ENCODE measurements at regions not wholly inside any gene's neighbourhood (a gene's known extent, or its start where the extent isn't known, plus 50 kb on each side); places are given as distances from the start of the nearest gene placed in this dataset.

GRCh38 chr3:154745929-154746328, 315.9 kb upstream of the GPR149 start:
- Histone ChIP-seq H3K4me3 (no peak overlapping the region), H3K9me3 (peaks cover 0 to 19% (median 0%) of the 10 kb centered on the region in 3 donors), H3K27ac (no peak overlapping the region), H3K36me3 (no peaks in the 10 kb centered on the region), H3K27me3 (no peaks in the 10 kb centered on the region), H3K4me1 (no peaks in the 10 kb centered on the region)
- TF ChIP-seq, protein P1, sequence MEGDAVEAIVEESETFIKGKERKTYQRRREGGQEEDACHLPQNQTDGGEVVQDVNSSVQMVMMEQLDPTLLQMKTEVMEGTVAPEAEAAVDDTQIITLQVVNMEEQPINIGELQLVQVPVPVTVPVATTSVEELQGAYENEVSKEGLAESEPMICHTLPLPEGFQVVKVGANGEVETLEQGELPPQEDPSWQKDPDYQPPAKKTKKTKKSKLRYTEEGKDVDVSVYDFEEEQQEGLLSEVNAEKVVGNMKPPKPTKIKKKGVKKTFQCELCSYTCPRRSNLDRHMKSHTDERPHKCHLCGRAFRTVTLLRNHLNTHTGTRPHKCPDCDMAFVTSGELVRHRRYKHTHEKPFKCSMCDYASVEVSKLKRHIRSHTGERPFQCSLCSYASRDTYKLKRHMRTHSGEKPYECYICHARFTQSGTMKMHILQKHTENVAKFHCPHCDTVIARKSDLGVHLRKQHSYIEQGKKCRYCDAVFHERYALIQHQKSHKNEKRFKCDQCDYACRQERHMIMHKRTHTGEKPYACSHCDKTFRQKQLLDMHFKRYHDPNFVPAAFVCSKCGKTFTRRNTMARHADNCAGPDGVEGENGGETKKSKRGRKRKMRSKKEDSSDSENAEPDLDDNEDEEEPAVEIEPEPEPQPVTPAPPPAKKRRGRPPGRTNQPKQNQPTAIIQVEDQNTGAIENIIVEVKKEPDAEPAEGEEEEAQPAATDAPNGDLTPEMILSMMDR (IDR thresholded peaks at IDR 0.05), result no peak
- no peak for TF ChIP-seq POLR2AphosphoS5 (IDR thresholded peaks at IDR 0.05)
- TF ChIP-seq EP300 (IDR thresholded peaks at IDR 0.05), result no peak
- no peak for TF ChIP-seq POLR2A (IDR thresholded peaks at IDR 0.05)
- no peak for ATAC-seq
- WGBS, 2 donors (ENCODE audit: low coverage in 1 of 2), result 45 to 86% methylated on average over 1 of the region's 1 CpG

DNA sequence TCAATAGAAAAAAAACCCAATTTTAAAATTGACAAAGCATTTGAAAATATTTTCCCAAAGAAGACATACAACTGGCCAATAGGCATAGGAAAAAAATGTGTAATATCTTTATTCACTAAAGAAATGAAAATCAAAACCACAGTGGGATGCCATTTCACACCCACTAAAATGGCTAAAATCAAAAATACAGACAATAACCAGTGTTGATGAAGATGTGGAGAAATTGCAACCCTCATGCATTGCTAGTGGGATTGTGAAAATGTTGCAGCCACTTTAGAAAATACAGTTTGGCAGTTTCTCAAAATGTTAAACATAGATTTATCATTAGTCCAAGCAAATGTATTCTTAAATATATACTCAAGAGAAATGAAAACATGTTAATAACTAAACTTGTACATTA, 315.1 kb upstream of the GPR149 start:
- no peak overlapping the region for H3K27ac ChIP-seq
- H3K36me3 ChIP-seq, result no peaks in the 10 kb centered on the region
- TF ChIP-seq, protein P1 (IDR thresholded peaks at IDR 0.05), result no peak
- TF ChIP-seq POLR2A (IDR thresholded peaks at IDR 0.05) (no peak), EP300 (IDR thresholded peaks at IDR 0.05) (no peak), POLR2AphosphoS5 (IDR thresholded peaks at IDR 0.05) (no peak)
- H3K27me3 ChIP-seq, result no peaks in the 10 kb centered on the region
- no peaks in the 10 kb centered on the region for H3K4me1 ChIP-seq
- ATAC-seq, result no peak
- H3K9me3 ChIP-seq, result peaks cover 0 to 20% (median 0%) of the 10 kb centered on the region in 3 donors
- H3K4me3 ChIP-seq, result no peak overlapping the region

- TF ChIP-seq EP300 (IDR thresholded peaks at IDR 0.05) (no peak), POLR2A (IDR thresholded peaks at IDR 0.05) (no peak), POLR2AphosphoS5 (IDR thresholded peaks at IDR 0.05) (no peak)
- TF ChIP-seq, protein P1 (IDR thresholded peaks at IDR 0.05), result no peak
Measured at GRCh38 chr3:154743418-154743817, 313.4 kb upstream of the GPR149 start.

GRCh38 chr3:154734468-154734867, 304.5 kb upstream of the GPR149 start:
- Histone ChIP-seq H3K4me1 (no peaks in the 10 kb centered on the region), H3K4me3 (no peak overlapping the region), H3K36me3 (no peaks in the 10 kb centered on the region), H3K27ac (no peak overlapping the region), H3K27me3 (no peaks in the 10 kb centered on the region), H3K9me3 (no peaks in the 10 kb centered on the region)
- 82 to 92% methylated on average over 1 of the region's 1 CpG for WGBS, 2 donors (ENCODE audit: low coverage in 1 of 2)
- ATAC-seq, result no peak
- TF ChIP-seq POLR2A (IDR thresholded peaks at IDR 0.05), result no peak
- no peak for TF ChIP-seq EP300 (IDR thresholded peaks at IDR 0.05)
- TF ChIP-seq, protein P1 (IDR thresholded peaks at IDR 0.05), result no peak
- no peak for TF ChIP-seq POLR2AphosphoS5 (IDR thresholded peaks at IDR 0.05)

More at GRCh38 chr3:154743418-154743817, 313.4 kb upstream of the GPR149 start:
- ATAC-seq, result no peak
- H3K4me3 ChIP-seq, result no peak overlapping the region
- no peaks in the 10 kb centered on the region for H3K4me1 ChIP-seq
- peaks cover 0 to 20% (median 0%) of the 10 kb centered on the region in 3 donors for H3K9me3 ChIP-seq
- no peak overlapping the region for H3K27ac ChIP-seq
- no peaks in the 10 kb centered on the region for H3K36me3 ChIP-seq
- H3K27me3 ChIP-seq, result no peaks in the 10 kb centered on the region

DNA sequence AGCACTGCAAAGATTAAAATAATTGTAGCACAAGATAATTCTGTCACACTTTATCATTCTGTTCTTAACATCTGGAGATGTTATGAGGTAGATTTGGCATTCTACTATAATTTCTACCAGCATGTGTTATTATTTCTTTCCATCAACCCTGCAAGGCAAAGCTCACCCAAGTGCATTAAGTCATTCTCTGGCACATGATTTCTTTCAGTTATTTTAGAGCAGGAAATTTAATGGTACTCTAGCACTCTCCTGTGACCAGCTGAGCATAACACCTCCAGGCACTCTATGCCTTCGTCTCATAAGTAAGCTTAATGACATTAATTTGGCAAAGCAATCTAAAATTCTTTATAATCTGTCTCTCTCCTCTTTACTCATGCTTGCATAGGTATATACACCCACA, 300.2 kb upstream of the GPR149 start:
- WGBS, 2 donors (ENCODE audit: low coverage in 1 of 2), result 10 to 15% methylated on average over 1 of the region's 1 CpG
- Histone ChIP-seq H3K27ac (no peak overlapping the region), H3K4me1 (no peaks in the 10 kb centered on the region), H3K9me3 (no peaks in the 10 kb centered on the region), H3K27me3 (no peaks in the 10 kb centered on the region), H3K4me3 (no peak overlapping the region), H3K36me3 (no peaks in the 10 kb centered on the region)
- TF ChIP-seq POLR2A (IDR thresholded peaks at IDR 0.05) (no peak), POLR2AphosphoS5 (IDR thresholded peaks at IDR 0.05) (no peak), EP300 (IDR thresholded peaks at IDR 0.05) (no peak)
- TF ChIP-seq, protein P1 (IDR thresholded peaks at IDR 0.05), result no peak
- no peak for ATAC-seq
